Stimulated activated CD4-positive, alpha-beta T cell treated with anti-CD3 and anti-CD28 coated beads, TNF-alpha, amount 100 ng/mL, for 24 hours (primary cell): ENCODE measurements at regions not wholly inside any gene's neighbourhood (a gene's known extent, or its start where the extent isn't known, plus 50 kb on each side); places are given as distances from the start of the nearest gene placed in this dataset.
A peak's percentile ranks its signal among the peaks of the same experiment; 100 is the strongest.

ENCODE experiments used
- DNase-seq, 3 experiments: peaks; one replicate each; pipeline ENCODE4 v3.0.0-alpha.2; 2020; ENCODE audit warnings: low read depth in 3 of 3

- no peak for DNase-seq
Measured at GRCh38 chr17:56648321-56648720, 54.8 kb downstream of the NOG start.

DNA sequence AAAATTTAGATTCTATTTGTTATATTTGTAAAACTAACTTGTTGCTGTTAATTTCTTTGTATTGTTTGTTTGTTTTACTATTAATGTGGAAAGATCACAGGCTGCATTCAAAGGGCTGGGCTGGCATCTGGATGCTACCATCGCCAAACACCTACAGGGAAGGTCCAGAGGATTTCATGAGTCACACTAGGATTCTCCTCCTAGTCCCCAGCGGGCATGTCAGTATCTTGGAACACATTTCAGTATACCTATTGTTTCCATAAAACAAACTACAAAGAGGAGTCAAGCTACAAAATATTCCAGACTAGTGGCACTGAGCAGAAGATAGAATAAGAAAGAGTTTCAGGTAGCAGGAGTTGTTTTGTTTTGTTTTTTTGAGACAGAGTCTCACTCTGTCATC lies 55.3 kb downstream of the NOG start:
- DNase-seq = no peak

DNA sequence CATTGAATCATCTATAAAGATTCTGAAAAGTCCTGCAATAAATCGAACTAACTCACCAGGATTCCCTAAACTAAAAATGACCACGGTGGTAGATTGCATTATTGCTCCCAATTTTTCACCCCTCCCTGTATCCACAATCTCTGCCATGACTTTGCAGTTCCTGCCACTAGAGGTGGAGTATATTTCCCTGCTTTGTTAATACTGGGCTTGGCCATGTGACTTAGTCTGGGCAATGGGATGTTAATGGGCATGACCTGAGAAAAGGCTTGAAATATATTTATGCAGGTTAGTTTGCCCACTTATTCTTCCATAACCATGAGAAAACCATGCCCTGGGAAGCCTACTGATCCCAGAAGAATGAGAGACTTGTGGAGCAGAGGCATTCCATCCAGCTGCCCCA lies 59.1 kb downstream of the NOG start:
- DNase-seq = no peak

- peak; percentile 40 to 62 (median 52) for DNase-seq
Measured at GRCh38 chr17:56653877-56654276, 60.4 kb downstream of the NOG start.

GRCh38 chr17:56656701-56657327 lies 63.3 kb downstream of the NOG start:
- DNase-seq = no peak

GRCh38 chr17:56658648-56659047 lies 65.1 kb downstream of the NOG start:
- DNase-seq = no peak

DNA sequence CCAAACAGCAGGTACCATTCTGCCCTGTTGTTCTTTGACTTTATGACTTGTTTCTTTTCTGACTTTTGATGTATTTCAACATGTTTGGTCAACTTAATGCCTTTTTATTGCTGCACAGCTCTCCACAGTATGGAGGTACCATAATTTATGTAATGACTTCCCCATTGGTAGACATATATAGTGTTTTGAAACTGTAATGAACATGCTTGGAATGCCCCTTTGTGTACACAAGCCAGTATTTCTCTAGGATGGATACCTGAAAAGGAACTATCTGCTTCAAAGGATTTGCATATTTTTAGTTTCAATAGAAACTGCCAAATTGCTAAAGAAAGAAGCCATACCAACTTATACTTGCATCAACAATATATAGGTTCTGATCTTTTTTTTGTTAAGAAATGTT lies 66.1 kb downstream of the NOG start:
- no peak for DNase-seq

DNA sequence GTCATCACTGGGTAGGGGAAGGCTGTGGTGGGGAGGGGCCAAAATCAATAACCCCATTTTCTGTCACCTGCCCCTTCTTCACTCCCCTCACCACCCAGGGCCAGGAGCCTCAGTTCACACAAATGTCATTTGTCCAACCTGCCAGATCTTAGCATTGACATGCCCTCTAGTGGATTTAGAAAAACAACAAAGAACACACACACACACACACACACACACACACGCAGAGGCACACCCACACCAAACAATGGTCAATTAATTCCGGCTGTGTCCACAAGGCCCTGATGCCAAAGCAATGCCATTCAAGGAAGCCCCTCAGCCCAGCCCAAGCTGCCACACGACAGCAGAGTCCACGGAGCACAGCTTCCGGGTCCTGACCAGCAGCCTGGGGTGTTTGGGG lies 68.4 kb downstream of the NOG start:
- DNase-seq = no peak

GRCh38 chr17:56665864-56666263 lies 72.4 kb downstream of the NOG start:
- no peak for DNase-seq

DNA sequence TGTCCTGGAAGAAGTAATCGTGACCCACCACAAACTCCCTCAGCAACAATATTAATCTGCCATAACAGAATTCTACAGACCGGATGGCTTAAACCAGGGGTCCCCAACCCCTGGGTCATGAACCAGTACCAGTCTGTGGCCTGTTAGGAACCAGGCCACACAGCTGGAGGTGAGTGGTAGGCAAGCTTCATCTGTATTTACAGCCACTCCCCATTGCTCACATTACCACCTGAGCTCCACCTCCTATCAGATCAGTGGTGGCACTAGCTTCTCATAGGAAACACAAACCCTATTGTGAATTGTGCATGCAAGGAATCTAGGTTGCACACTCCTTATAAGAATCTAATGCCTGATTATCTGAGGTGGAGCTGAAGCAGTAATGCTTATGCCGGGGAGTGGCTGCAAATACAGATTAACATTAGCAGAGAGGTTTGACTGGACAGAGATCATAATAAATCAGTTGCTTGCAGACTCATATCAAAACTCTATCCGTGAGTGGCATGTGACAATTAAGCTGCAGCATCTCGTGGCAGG lies 74.5 kb downstream of the NOG start:
- no peak for DNase-seq

DNA sequence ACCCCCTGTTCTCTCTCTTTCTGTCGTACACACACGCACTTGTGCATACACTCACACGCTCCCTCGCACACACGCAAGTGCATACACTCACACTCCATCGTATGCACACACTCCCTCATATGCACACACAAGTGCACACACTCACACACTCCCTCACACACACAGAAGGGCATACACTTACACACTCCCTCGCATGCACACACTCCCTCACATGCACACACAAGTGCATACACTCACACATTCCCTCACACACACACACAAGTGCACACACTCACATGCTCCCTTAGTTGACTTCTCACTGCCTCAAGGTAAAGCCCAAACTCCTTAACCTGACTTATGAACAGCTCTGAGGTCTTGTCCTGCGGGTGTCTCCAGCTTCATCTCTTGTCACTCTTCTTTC lies 78.7 kb downstream of the NOG start:
- DNase-seq = no peak

DNA sequence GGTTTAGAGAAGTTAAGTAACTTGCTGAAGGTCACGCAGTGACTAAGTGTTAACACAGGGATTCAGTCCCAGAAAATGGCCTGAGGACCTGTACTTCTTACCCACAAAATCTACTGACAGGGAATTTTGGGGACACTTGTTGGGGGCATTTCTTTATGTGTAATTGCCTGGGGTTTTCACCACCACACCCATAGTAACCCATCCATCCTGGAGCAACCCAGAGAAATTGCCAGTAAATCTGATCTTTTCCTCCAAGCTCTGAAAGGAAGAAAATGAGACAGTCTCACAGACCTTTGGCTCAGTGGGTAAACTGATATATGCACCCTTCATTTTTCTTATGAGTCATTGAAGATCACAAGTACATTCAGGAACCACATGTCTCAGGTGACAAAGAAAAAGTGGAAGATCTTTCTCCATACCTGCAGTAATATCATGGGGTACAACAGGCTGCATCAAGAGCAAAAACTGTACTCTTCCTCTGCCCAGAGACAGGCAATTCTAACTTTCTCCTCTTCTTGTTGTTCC lies 81.0 kb downstream of the NOG start:
- no peak for DNase-seq

- DNase-seq = no peak
Measured at GRCh38 chr17:56675876-56676660, 82.6 kb downstream of the NOG start.

DNA sequence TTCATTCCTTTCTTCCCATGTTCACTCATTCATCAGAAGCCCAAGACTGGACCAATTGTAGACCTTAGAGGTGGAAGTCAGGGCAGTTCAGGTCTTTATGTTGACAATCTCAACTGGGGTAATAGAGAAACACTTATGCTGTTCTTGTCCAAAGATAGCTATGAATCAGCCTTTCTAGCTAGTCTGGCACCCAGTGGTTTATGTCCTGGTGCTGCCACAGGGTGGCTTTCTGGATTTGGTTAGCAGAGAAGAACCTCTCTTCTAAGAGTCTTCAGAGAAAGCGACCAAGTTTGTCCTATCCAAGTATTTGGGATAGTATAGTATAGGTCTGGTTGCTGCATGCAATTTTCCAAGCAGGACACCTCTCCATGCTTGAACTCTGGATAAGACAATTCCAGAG lies 83.3 kb downstream of the NOG start:
- no peak for DNase-seq

- DNase-seq = no peak
Measured at GRCh38 chr17:56678249-56679114, 85.0 kb downstream of the NOG start.

GRCh38 chr17:56679115-56679776 lies 85.7 kb downstream of the NOG start:
- DNase-seq = no peak

DNA sequence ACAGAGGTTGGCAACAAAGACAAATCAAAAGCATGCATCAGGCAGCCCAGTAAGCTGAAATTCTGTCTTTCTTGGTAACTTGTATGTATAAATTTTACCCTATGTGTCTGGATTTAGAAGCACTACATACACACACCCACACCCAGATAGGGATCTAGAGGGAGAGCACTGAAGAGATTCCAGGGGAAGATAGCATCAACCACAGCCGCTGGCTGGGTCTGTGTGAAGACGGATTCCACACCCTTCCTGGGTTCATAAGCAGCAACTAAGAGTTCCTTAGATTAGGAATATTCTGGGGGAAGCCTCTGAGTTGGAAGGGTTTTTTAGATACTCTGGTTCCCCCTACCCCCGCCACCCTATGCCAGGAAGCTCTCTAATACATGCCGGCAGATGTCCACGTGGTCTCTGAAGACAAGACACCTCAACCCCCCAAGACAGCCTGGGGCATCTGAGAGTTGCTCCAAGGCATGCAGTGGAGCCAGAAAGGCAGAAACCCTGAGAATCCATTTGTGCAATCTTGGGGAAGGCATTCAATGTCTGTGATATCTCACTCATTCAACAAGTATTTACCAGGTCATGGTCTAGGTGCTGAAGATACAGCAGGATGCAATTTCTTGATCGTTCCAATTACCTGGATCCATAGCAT lies 86.4 kb downstream of the NOG start:
- DNase-seq = no peak

DNA sequence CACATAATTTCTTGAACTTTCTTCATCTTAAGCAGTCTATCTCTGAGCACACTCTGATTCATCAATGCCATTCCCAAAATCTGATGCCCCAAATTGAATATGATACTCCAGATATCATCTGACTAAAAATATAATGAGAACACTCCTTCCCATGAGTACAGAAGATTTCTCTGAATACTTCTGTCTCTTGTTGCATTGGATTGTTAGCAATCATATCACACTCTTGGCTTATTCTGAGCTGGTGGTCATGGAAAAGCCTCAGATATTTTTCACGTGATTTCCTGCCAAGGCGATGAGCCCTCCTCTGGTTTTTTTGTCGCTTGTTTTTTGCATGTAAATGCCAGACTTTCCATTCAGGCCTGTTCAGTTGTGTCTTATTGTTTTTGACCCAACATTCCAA lies 87.2 kb downstream of the NOG start:
- DNase-seq = no peak

- peak in 1 of 3 experiments; percentile 21 for DNase-seq
Measured at GRCh38 chr17:56681561-56682266, 88.2 kb downstream of the NOG start.

DNA sequence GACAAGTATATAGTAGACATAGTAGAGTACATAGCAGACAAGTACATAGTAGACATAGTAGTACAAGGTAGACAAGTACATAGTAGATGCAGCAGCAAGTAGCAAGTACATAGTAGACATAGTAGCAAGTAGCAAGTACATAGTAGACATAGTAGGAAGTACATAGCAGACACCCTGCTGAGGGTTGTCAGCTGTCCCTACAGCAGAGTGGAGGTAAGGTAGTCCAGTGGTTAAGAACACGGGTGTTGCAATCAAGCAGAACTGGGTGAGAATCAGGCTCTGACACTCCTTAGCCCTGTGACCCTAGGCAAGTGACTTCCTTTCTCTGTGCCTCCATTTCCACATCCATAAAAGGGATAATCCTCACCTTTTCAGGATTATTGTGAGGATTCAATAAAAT lies 94.7 kb downstream of the NOG start:
- DNase-seq = no peak
